ENCODE measurements at regions not wholly inside any gene's neighbourhood (a gene's known extent, or its start where the extent isn't known, plus 50 kb on each side); places are given as distances from the start of the nearest gene placed in this dataset.

GRCh38 chr6:102995491-102995890 lies 1602.0 kb downstream of the GRIK2 start:
- Mint-ChIP-seq H3K4me3 (ENCODE audit: unreplicated experiment) (no peak overlapping the region), H3K27ac (ENCODE audit: unreplicated experiment) (no peak overlapping the region), H3K9me3 (ENCODE audit: low read depth) (no peaks in the 10 kb centered on the region), H3K4me1 (ENCODE audit: low read depth) (no peaks in the 10 kb centered on the region), H3K27me3 (ENCODE audit: low read depth) (no peaks in the 10 kb centered on the region), H3K36me3 (ENCODE audit: low read depth) (no peaks in the 10 kb centered on the region)
- TF ChIP-seq, protein P1, sequence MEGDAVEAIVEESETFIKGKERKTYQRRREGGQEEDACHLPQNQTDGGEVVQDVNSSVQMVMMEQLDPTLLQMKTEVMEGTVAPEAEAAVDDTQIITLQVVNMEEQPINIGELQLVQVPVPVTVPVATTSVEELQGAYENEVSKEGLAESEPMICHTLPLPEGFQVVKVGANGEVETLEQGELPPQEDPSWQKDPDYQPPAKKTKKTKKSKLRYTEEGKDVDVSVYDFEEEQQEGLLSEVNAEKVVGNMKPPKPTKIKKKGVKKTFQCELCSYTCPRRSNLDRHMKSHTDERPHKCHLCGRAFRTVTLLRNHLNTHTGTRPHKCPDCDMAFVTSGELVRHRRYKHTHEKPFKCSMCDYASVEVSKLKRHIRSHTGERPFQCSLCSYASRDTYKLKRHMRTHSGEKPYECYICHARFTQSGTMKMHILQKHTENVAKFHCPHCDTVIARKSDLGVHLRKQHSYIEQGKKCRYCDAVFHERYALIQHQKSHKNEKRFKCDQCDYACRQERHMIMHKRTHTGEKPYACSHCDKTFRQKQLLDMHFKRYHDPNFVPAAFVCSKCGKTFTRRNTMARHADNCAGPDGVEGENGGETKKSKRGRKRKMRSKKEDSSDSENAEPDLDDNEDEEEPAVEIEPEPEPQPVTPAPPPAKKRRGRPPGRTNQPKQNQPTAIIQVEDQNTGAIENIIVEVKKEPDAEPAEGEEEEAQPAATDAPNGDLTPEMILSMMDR (IDR thresholded peaks at IDR 0.05): no peak
- DNase-seq (ENCODE audit: low spot score): no peak

DNA sequence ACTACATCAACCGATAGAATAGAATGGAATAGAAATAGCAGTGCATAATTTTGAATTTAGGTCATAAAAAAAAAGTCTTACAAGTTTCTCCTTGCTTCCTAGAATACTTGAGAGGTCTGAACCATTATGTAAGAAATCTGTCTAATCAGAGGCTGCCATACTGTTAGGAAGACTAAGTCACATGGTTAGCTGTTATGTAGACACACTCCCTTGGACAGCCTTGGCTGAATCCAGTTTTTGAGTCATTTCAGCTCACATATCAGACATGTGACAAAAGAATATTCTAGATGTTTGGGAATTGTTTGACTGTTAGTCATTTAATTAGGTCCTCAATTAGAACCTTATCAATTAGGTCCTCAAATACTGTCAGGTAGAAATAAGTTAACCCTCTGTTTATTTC lies 1601.4 kb downstream of the GRIK2 start:
- DNase-seq (ENCODE audit: low spot score): no peak
- no peaks in the 10 kb centered on the region for H3K9me3 Mint-ChIP-seq (ENCODE audit: low read depth)
- H3K4me1 Mint-ChIP-seq (ENCODE audit: low read depth): no peaks in the 10 kb centered on the region
- H3K36me3 Mint-ChIP-seq (ENCODE audit: low read depth): no peaks in the 10 kb centered on the region
- H3K27me3 Mint-ChIP-seq (ENCODE audit: low read depth): no peaks in the 10 kb centered on the region
- no peak overlapping the region for H3K4me3 Mint-ChIP-seq (ENCODE audit: unreplicated experiment)
- TF ChIP-seq, protein P1 (IDR thresholded peaks at IDR 0.05): no peak
- H3K27ac Mint-ChIP-seq (ENCODE audit: unreplicated experiment): no peak overlapping the region

DNA sequence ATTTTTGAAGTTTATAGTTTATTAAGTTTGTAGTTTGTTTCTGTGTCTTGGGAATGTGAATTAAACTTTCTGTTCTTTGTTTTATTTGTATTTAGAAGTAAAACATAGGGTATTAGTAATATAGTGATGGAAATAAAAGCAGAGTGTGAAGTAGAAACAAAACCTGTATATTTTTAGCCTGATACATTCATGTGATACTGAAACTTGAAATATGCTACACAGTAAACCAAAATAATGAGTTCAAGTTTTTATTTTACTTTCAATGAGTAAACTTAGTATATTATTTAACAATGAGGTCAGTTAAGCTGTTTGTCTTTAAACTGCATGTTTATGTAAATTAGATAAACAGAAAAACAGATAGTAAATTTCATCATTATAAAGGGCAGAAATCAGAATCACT lies 1592.6 kb downstream of the GRIK2 start:
- Mint-ChIP-seq H3K27me3 (ENCODE audit: low read depth) (no peaks in the 10 kb centered on the region), H3K4me3 (ENCODE audit: unreplicated experiment) (no peak overlapping the region), H3K36me3 (ENCODE audit: low read depth) (no peaks in the 10 kb centered on the region), H3K9me3 (ENCODE audit: low read depth) (no peaks in the 10 kb centered on the region), H3K27ac (ENCODE audit: unreplicated experiment) (no peak overlapping the region), H3K4me1 (ENCODE audit: low read depth) (no peaks in the 10 kb centered on the region)
- TF ChIP-seq, protein P1 (IDR thresholded peaks at IDR 0.05): no peak
- DNase-seq (ENCODE audit: low spot score): no peak

DNA sequence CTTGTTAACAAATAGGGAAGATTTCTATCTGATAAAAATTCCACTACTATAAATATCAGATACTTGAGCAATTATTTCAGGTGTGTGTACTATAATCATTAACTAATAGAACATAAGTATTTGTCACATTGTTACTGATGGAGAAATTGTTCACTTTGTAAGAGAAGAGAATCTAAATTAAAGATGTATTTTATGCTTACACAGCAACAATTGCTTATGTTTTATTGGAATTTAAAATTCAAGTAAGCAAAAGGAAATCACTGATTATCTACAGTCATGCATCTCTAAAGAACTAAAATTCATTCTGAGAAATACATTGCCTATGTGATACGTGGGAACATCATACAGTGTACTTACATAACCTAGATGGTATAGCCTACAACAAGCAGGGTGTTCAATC lies 1590.8 kb downstream of the GRIK2 start:
- Mint-ChIP-seq H3K4me3 (ENCODE audit: unreplicated experiment) (no peak overlapping the region), H3K36me3 (ENCODE audit: low read depth) (no peaks in the 10 kb centered on the region), H3K4me1 (ENCODE audit: low read depth) (no peaks in the 10 kb centered on the region), H3K27ac (ENCODE audit: unreplicated experiment) (no peak overlapping the region), H3K27me3 (ENCODE audit: low read depth) (no peaks in the 10 kb centered on the region), H3K9me3 (ENCODE audit: low read depth) (no peaks in the 10 kb centered on the region)
- no peak for DNase-seq (ENCODE audit: low spot score)
- TF ChIP-seq, protein P1 (IDR thresholded peaks at IDR 0.05): no peak

DNA sequence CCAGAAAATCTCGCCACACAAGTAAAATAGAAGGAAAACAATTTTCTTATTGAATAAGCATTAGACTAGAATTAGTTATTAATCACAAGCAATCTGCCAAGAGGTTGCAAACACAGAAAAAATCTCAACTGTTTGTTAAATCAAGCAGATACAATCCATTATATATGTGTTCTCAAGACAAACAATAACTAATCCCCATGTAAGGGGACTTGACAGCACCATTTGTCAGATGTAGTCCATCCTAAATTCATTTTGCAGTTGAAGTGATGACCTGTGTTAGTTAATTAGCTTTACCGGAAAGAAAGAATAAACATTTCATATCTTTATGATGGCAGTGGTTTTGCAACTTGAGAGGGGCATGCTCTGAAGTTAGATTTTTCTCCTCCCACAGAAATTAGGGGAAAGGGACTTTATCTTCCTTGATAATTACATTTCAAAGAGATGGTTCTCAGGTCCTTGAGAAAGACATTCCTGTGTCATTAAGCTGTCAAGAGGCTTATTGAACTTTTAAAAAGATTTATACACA lies 1588.0 kb downstream of the GRIK2 start:
- TF ChIP-seq, protein P1 (IDR thresholded peaks at IDR 0.05): no peak
- H3K27ac Mint-ChIP-seq (ENCODE audit: unreplicated experiment): no peak overlapping the region
- peaks cover 5% of the 10 kb centered on the region for H3K9me3 Mint-ChIP-seq (ENCODE audit: low read depth)
- no peaks in the 10 kb centered on the region for H3K36me3 Mint-ChIP-seq (ENCODE audit: low read depth)
- peaks cover under 1% of the 10 kb centered on the region for H3K27me3 Mint-ChIP-seq (ENCODE audit: low read depth)
- DNase-seq (ENCODE audit: low spot score): no peak
- H3K4me3 Mint-ChIP-seq (ENCODE audit: unreplicated experiment): no peak overlapping the region
- H3K4me1 Mint-ChIP-seq (ENCODE audit: low read depth): no peaks in the 10 kb centered on the region
